ENCODE measurements at regions not wholly inside any gene's neighbourhood (a gene's known extent, or its start where the extent isn't known, plus 50 kb on each side); places are given as distances from the start of the nearest gene placed in this dataset.

DNA sequence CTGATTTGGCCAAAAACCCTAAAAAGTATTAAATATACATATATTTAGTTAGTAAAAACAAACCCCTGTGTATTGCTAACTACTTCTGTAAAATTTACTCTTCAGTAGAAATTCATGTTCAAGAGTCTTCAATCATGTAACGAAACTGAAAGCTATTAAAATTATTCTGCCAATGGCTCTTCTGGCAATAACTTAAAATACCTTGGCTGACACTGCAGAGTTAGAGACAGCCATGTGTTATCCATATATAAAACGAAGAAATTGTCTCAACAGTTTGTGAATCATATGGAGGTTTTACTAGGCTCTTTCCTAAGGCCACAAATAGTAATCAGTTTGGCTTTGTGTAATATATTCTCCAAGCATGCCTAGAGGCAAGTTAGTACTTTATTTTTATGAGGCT, 357.2 kb downstream of the COL11A1 start:
- TF ChIP-seq CTCF (IDR thresholded peaks at IDR 0.05; ENCODE audit: poor library complexity, severe bottlenecking) (no peak), RAD21 (conservative IDR thresholded peaks at IDR 0.05) (no peak), REST (IDR thresholded peaks at IDR 0.05; ENCODE audit: borderline replicate concordance) (no peak), EZH2 (IDR thresholded peaks at IDR 0.05; ENCODE audit: borderline replicate concordance, insufficient read depth, low read length, poor library complexity, severe bottlenecking) (no peak), MXI1 (conservative IDR thresholded peaks at IDR 0.05; ENCODE audit: poor library complexity, severe bottlenecking) (no peak), TAF1 (IDR thresholded peaks at IDR 0.05; ENCODE audit: low read depth) (no peak), POLR2AphosphoS5 (IDR thresholded peaks at IDR 0.05) (no peak), EP300 (conservative IDR thresholded peaks at IDR 0.05; ENCODE audit: poor library complexity, severe bottlenecking) (no peak), SMC3 (conservative IDR thresholded peaks at IDR 0.05; ENCODE audit: poor library complexity) (no peak)

All from neural cell (in vitro differentiated cells).